Suprapubic skin (tissue), 4 donors: ENCODE measurements at regions not wholly inside any gene's neighbourhood (a gene's known extent, or its start where the extent isn't known, plus 50 kb on each side); places are given as distances from the start of the nearest gene placed in this dataset.

ENCODE experiments used
- DNase-seq, 2 donors: peaks; one replicate each; pipeline ENCODE4 v3.0.0-alpha.2; 2019; ENCODE audit warnings: low spot score in 2 of 2
- H3K27ac ChIP-seq: fragments of 200-600 bp; sonication (generic); one replicate; pipeline ENCODE4 v1.5.1; 2019
- H3K27me3 ChIP-seq: fragments of 200-600 bp; sonication (generic); one replicate; pipeline ENCODE4 v1.5.1; 2019
- H3K36me3 ChIP-seq: fragments of 200-600 bp; sonication (generic); one replicate; pipeline ENCODE4 v1.5.1; 2019
- H3K4me1 ChIP-seq: fragments of 200-600 bp; sonication (generic); one replicate; pipeline ENCODE4 v1.5.1; 2019
- H3K4me3 ChIP-seq: fragments of 200-600 bp; sonication (generic); one replicate; pipeline ENCODE4 v1.5.1; 2019; ENCODE audit warnings: mild to moderate bottlenecking
- H3K9me3 ChIP-seq: fragments of 200-600 bp; sonication (generic); one replicate; pipeline ENCODE4 v1.5.1; 2019
- CTCF ChIP-seq, 2 donors: fragments of 200-600 bp in 1 of 2; fragments of 450-650 bp in 1 of 2; sonication (generic) in 1 of 2; IDR thresholded peaks; one replicate each; pipeline ENCODE4 v1.5.1; 2016 to 2019; ENCODE audit warnings: antibody characterized with exemption in 2 of 2, mild to moderate bottlenecking in 1 of 2, moderate library complexity in 1 of 2
- EP300 ChIP-seq: sonication (generic); formaldehyde crosslinking; IDR thresholded peaks from one replicate; pipeline ENCODE4 v1.6.1; 2017; ENCODE audit warnings: antibody characterized with exemption
- POLR2A ChIP-seq, 2 donors: fragments of 450-650 bp; IDR thresholded peaks; one replicate each; pipeline ENCODE4 v1.6.1; 2017; ENCODE audit warnings: antibody characterized with exemption in 2 of 2, mild to moderate bottlenecking in 2 of 2, moderate library complexity in 2 of 2
- POLR2AphosphoS5 ChIP-seq, 3 donors: sonication (generic); formaldehyde crosslinking; IDR thresholded peaks; one replicate each; pipeline ENCODE4 v1.6.1; 2017; ENCODE audit warnings: antibody characterized with exemption in 3 of 3
- WGBS: methylation state at CpG from one replicate; pipeline ENCODE4 v1.1.5; 2018; 5-methylcytosine and 5-hydroxymethylcytosine counted together

- TF ChIP-seq POLR2AphosphoS5 (IDR thresholded peaks at IDR 0.05) = no peak
- no peak for TF ChIP-seq EP300
- TF ChIP-seq POLR2A (IDR thresholded peaks at IDR 0.05) = no peak
- TF ChIP-seq CTCF (IDR thresholded peaks at IDR 0.05) = no peak
- Histone ChIP-seq H3K9me3 (no peaks in the 10 kb centered on the region), H3K4me3 (no peak overlapping the region), H3K36me3 (no peaks in the 10 kb centered on the region), H3K4me1 (peaks cover 7% of the 10 kb centered on the region), H3K27ac (no peak overlapping the region), H3K27me3 (peaks cover 62% of the 10 kb centered on the region)
- DNase-seq = no peak
- WGBS = 35% methylated on average over 14 of the region's 14 CpGs
Observed at GRCh38 chr3:10702961-10703740, 112.9 kb upstream of the SLC6A11 start.

GRCh38 chr3:10703875-10704274 lies 112.2 kb upstream of the SLC6A11 start:
- WGBS = 58% methylated on average over 5 of the region's 5 CpGs

GRCh38 chr3:10706156-10706739 lies 109.8 kb upstream of the SLC6A11 start:
- 40% methylated on average over 5 of the region's 5 CpGs for WGBS
- no peak overlapping the region for H3K4me3 ChIP-seq
- no peak for TF ChIP-seq CTCF (IDR thresholded peaks at IDR 0.05)
- TF ChIP-seq POLR2A (IDR thresholded peaks at IDR 0.05) = no peak
- no peak for TF ChIP-seq EP300
- TF ChIP-seq POLR2AphosphoS5 (IDR thresholded peaks at IDR 0.05) = no peak
- H3K4me1 ChIP-seq = peaks cover 7% of the 10 kb centered on the region
- no peaks in the 10 kb centered on the region for H3K36me3 ChIP-seq
- no peak for DNase-seq
- H3K27ac ChIP-seq = no peak overlapping the region
- peaks cover 93% of the 10 kb centered on the region for H3K27me3 ChIP-seq
- no peaks in the 10 kb centered on the region for H3K9me3 ChIP-seq

More at GRCh38 chr3:10703875-10704274, 112.2 kb upstream of the SLC6A11 start:
- Histone ChIP-seq H3K4me3 (no peak overlapping the region), H3K36me3 (no peaks in the 10 kb centered on the region), H3K27ac (no peak overlapping the region), H3K27me3 (peaks cover 70% of the 10 kb centered on the region), H3K9me3 (no peaks in the 10 kb centered on the region), H3K4me1 (peaks cover 7% of the 10 kb centered on the region)
- no peak for DNase-seq
- TF ChIP-seq POLR2AphosphoS5 (IDR thresholded peaks at IDR 0.05) (no peak), EP300 (no peak), CTCF (IDR thresholded peaks at IDR 0.05) (peak in 1 of 2 donors; percentile 14)

GRCh38 chr3:10706740-10707399 lies 109.2 kb upstream of the SLC6A11 start:
- no peak overlapping the region for H3K4me3 ChIP-seq
- TF ChIP-seq POLR2A (IDR thresholded peaks at IDR 0.05) (no peak), POLR2AphosphoS5 (IDR thresholded peaks at IDR 0.05) (no peak), EP300 (no peak), CTCF (IDR thresholded peaks at IDR 0.05) (no peak)
- H3K27me3 ChIP-seq = peaks cover 98% of the 10 kb centered on the region

More at GRCh38 chr3:10706740-10707399, 109.2 kb upstream of the SLC6A11 start:
- H3K36me3 ChIP-seq = no peaks in the 10 kb centered on the region
- 34% methylated on average over 9 of the region's 11 CpGs for WGBS
- no peak overlapping the region for H3K27ac ChIP-seq
- H3K4me1 ChIP-seq = peaks cover 7% of the 10 kb centered on the region
- no peaks in the 10 kb centered on the region for H3K9me3 ChIP-seq
- DNase-seq = no peak
